Right atrium auricular region (tissue), 2 donors: ENCODE measurements at regions not wholly inside any gene's neighbourhood (a gene's known extent, or its start where the extent isn't known, plus 50 kb on each side); places are given as distances from the start of the nearest gene placed in this dataset.
"Not testable (repeated sequence)": the region's sequence is repeated elsewhere in the genome, so short reads cannot be mapped to it uniquely, and the experiment has no call there.

Experiments
- DNase-seq: peaks from one replicate; pipeline ENCODE4 v3.0.0-alpha.2; 2019; ENCODE audit warnings: low spot score
- H3K27ac ChIP-seq, 2 donors: fragments of 200-600 bp; sonication (generic); 1 replicate in 1 of 2; 2 replicates in 1 of 2; pipeline ENCODE4 v1.5.1; 2016 to 2019
- H3K27me3 ChIP-seq, 2 donors: fragments of 200-600 bp; sonication (generic); one replicate each; pipeline versions ENCODE4 v1.5.1 to v1.6.0; 2017 to 2019
- H3K36me3 ChIP-seq: fragments of 200-600 bp; sonication (generic); one replicate; pipeline ENCODE4 v1.5.1; 2016
- H3K4me1 ChIP-seq, 2 donors: fragments of 200-600 bp; sonication (generic); one replicate each; pipeline versions ENCODE4 v1.5.1 to v1.6.0; 2017 to 2019
- H3K4me3 ChIP-seq, 2 donors: fragments of 200-600 bp; sonication (generic); 1 replicate in 1 of 2; 2 replicates in 1 of 2; pipeline ENCODE4 v1.5.1; 2017 to 2019; ENCODE audit warnings: mild to moderate bottlenecking in 1 of 2, moderate library complexity in 1 of 2
- H3K9me3 ChIP-seq, 2 donors: fragments of 200-600 bp; sonication (generic); one replicate each; pipeline ENCODE4 v1.5.1; 2019
- TF ChIP-seq, protein P1 (sequence below), 2 donors: fragments of 200-600 bp; sonication (generic); IDR thresholded peaks; one replicate each; pipeline ENCODE4 v1.5.1; 2019; ENCODE audit warnings: antibody characterized with exemption in 2 of 2

GRCh38 chr12:46900734-46901463, 75.1 kb upstream of the SLC38A4 start:
- TF ChIP-seq, protein P1, sequence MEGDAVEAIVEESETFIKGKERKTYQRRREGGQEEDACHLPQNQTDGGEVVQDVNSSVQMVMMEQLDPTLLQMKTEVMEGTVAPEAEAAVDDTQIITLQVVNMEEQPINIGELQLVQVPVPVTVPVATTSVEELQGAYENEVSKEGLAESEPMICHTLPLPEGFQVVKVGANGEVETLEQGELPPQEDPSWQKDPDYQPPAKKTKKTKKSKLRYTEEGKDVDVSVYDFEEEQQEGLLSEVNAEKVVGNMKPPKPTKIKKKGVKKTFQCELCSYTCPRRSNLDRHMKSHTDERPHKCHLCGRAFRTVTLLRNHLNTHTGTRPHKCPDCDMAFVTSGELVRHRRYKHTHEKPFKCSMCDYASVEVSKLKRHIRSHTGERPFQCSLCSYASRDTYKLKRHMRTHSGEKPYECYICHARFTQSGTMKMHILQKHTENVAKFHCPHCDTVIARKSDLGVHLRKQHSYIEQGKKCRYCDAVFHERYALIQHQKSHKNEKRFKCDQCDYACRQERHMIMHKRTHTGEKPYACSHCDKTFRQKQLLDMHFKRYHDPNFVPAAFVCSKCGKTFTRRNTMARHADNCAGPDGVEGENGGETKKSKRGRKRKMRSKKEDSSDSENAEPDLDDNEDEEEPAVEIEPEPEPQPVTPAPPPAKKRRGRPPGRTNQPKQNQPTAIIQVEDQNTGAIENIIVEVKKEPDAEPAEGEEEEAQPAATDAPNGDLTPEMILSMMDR (IDR thresholded peaks at IDR 0.05): no peak
- H3K36me3 ChIP-seq: no peaks in the 10 kb centered on the region
- no peaks in the 10 kb centered on the region for H3K4me1 ChIP-seq
- H3K9me3 ChIP-seq: no peaks in the 10 kb centered on the region
- H3K4me3 ChIP-seq: no peak overlapping the region
- no peaks in the 10 kb centered on the region for H3K27me3 ChIP-seq
- H3K27ac ChIP-seq: no peak overlapping the region
- DNase-seq: no peak

DNA sequence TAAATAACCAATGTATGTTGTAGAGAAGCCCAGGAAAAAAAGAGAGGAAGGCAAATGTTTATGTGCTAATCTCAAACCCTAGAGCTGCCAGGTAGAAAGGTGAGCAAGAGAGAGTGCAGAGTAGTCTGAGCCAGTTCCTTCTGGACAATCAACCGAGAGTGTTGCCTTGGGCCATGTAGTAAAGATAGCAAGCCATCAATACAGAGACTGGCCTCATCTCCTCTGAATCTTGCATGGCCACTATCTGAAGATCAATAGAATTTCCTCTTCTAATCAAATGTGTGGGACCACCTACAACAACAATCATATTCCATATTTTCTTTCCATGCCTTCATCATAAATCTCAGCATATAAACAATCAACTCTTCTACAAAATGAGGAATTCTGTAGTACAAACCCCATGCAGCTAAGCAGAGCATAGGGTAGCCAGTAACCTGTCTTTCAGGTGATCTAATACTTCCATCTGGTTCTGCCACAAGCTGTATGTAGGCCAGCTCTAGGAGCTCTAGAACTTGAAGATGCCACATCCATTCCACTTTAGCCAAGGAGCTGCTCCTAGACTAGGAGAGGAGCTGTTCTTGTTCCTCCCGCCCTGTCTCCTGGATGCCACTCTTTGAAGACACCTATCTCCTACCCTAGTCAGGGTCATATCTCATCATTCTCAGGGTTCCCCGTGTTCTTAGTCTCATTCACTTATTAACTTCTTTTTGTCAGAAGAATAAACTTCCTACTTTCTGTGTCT, 75.8 kb upstream of the SLC38A4 start:
- Histone ChIP-seq H3K36me3 (no peaks in the 10 kb centered on the region), H3K9me3 (no peaks in the 10 kb centered on the region), H3K4me1 (no peaks in the 10 kb centered on the region), H3K4me3 (no peak overlapping the region), H3K27me3 (no peaks in the 10 kb centered on the region), H3K27ac (no peak overlapping the region)
- TF ChIP-seq, protein P1 (IDR thresholded peaks at IDR 0.05): no peak
- no peak for DNase-seq

- Histone ChIP-seq H3K4me3 (no peak overlapping the region), H3K27ac (no peak overlapping the region)
These were observed 77.3 kb upstream of the SLC38A4 start for GRCh38 chr12:46903058-46903457.

DNA sequence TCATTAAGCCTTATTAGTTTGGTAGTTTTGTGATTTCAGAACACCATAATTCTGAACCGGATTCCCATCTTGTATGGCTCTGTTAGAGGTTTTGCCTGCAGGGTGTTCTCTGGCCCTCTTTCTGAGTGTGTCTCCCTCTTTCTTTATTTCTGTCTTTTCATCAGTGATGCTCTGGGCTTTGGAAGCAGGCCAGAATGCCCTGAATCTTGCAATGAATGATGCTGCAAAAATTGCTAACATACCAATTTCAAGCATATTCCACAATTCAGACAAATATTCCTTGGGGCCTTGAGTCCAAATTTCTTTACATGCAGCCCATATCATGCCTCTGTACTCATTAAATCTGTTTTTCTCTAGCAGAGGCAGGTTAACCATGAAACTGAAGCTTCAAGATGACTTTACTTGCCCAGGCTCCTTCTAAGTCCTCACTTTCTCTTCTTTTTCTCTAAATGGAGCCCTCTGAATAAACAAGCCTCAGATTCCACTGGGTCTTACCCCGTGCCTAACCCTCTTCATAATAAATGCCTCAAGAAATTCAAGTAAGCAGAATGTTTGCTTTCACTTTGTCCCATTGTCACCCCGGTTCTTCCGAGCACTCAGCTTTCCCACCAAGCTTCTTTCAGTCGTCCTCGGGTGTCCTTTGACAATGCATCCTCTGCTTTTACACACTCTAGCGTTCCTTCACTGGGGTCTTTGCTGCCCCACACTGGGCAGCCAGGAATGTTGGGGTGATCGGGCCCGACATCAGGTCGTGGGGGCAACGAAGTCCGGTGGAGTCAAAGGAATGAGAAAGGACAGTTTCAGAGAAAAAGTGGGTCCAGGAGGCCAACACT, 78.8 kb upstream of the SLC38A4 start:
- TF ChIP-seq, protein P1 (IDR thresholded peaks at IDR 0.05): no peak
- Histone ChIP-seq H3K4me1 (no peaks in the 10 kb centered on the region), H3K4me3 (no peak overlapping the region), H3K27ac (no peak overlapping the region), H3K27me3 (no peaks in the 10 kb centered on the region), H3K36me3 (no peaks in the 10 kb centered on the region), H3K9me3 (peaks cover 0 to 5% of the 10 kb centered on the region in 2 donors)
- no peak for DNase-seq

More at GRCh38 chr12:46903058-46903457, 77.3 kb upstream of the SLC38A4 start:
- TF ChIP-seq, protein P1 (IDR thresholded peaks at IDR 0.05): no peak
- no peaks in the 10 kb centered on the region for H3K9me3 ChIP-seq
- no peak for DNase-seq
- no peaks in the 10 kb centered on the region for H3K36me3 ChIP-seq
- no peaks in the 10 kb centered on the region for H3K27me3 ChIP-seq
- H3K4me1 ChIP-seq: no peaks in the 10 kb centered on the region

- DNase-seq, H3K36me3 ChIP-seq, H3K4me3 ChIP-seq, H3K27me3 ChIP-seq, H3K4me1 ChIP-seq, H3K27ac ChIP-seq: not testable (repeated sequence)
- peaks cover 0 to 11% of the 10 kb centered on the region in 2 donors for H3K9me3 ChIP-seq
These were observed 79.4 kb upstream of the SLC38A4 start for GRCh38 chr12:46905239-46905627.

DNA sequence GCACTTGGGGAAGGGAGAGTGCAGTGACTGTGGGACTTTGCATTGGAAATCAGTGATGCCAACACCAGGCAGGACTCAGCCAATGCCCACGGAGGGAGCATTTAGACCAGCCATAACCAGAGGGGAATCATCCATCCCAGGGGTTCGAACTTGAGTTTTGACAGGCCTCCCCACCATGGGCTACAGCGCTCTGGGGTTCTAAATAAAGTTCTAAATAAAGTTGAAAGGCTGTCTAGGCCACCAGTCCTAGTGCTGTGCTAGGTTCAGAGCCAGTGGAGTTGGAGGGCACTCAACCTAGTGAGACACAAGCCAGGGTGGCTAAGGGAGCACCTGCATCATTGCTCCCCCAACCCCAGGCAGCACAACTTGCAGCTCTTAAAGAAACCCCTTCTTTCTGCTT, 82.0 kb upstream of the SLC38A4 start:
- TF ChIP-seq, protein P1 (IDR thresholded peaks at IDR 0.05): no peak
- Histone ChIP-seq H3K27ac (no peak overlapping the region), H3K9me3 (peaks cover 0 to 21% of the 10 kb centered on the region in 2 donors), H3K4me1 (no peaks in the 10 kb centered on the region), H3K4me3 (no peak overlapping the region), H3K27me3 (no peaks in the 10 kb centered on the region), H3K36me3 (no peaks in the 10 kb centered on the region)
- no peak for DNase-seq
